Smooth muscle cell (in vitro differentiated cells): ENCODE measurements at regions not wholly inside any gene's neighbourhood (a gene's known extent, or its start where the extent isn't known, plus 50 kb on each side); places are given as distances from the start of the nearest gene placed in this dataset.

Experiments
- DNase-seq: peaks from one replicate; lab custom pipeline; 2025; ENCODE audit not compliant: unreplicated experiment; lab: John Stamatoyannopoulos, UW
- H2AFZ ChIP-seq: fragments of 200-600 bp; sonication (generic); 2 replicates; pipeline ENCODE4 v1.6.0; 2016; ENCODE audit warnings: antibody characterized with exemption, low read depth, mild to moderate bottlenecking
- H3F3A ChIP-seq: fragments of 200-600 bp; sonication (generic); 2 replicates; pipeline ENCODE4 v1.6.0; 2017; ENCODE audit warnings: antibody characterized with exemption, low read depth
- H3K27ac ChIP-seq: fragments of 200-600 bp; sonication (generic); 2 replicates; pipeline ENCODE4 v1.5.1; 2016; ENCODE audit warnings: low read depth, mild to moderate bottlenecking
- H3K27me3 ChIP-seq: fragments of 200-600 bp; sonication (generic); 2 replicates; pipeline ENCODE4 v1.6.1; 2016; ENCODE audit warnings: low read depth, mild to moderate bottlenecking
- H3K36me3 ChIP-seq: fragments of 200-600 bp; sonication (generic); 2 replicates; pipeline ENCODE4 v1.5.1; 2016; ENCODE audit warnings: low read depth
- H3K4me1 ChIP-seq: fragments of 200-600 bp; sonication (generic); 2 replicates; pipeline ENCODE4 v1.5.1; 2016; ENCODE audit warnings: low read depth
- H3K4me2 ChIP-seq: fragments of 200-600 bp; sonication (generic); 2 replicates; pipeline ENCODE4 v1.6.0; 2016; ENCODE audit warnings: mild to moderate bottlenecking
- H3K4me3 ChIP-seq: fragments of 200-600 bp; sonication (generic); 2 replicates; pipeline ENCODE4 v1.5.1; 2016; ENCODE audit warnings: mild to moderate bottlenecking
- H3K79me2 ChIP-seq: fragments of 200-600 bp; sonication (generic); 2 replicates; pipeline ENCODE4 v1.6.0; 2016; ENCODE audit warnings: low read depth, mild to moderate bottlenecking
- H3K9ac ChIP-seq: fragments of 200-600 bp; sonication (generic); 2 replicates; pipeline ENCODE4 v1.6.0; 2016; ENCODE audit warnings: low read depth
- H3K9me3 ChIP-seq: fragments of 200-600 bp; sonication (generic); replicated peaks from 2 replicates; pipeline ENCODE4 v1.5.1; 2016; ENCODE audit warnings: low read depth
- H4K20me1 ChIP-seq: fragments of 200-600 bp; sonication (generic); 2 replicates; pipeline ENCODE4 v1.6.0; 2016; ENCODE audit warnings: low read depth
- WGBS: methylation state at CpG from one replicate; pipeline ENCODE4 v1.1.7; 2016; ENCODE audit warnings: low lambda C conversion rate; 5-methylcytosine and 5-hydroxymethylcytosine counted together
- TF ChIP-seq, protein P1 (sequence below): fragments of 200-600 bp; sonication (generic); IDR thresholded peaks from 2 replicates; pipeline ENCODE4 v1.5.1; 2017; ENCODE audit warnings: borderline replicate concordance, mild to moderate bottlenecking, antibody characterized with exemption; ENCODE audit not compliant: insufficient read depth, poor library complexity, severe bottlenecking

DNA sequence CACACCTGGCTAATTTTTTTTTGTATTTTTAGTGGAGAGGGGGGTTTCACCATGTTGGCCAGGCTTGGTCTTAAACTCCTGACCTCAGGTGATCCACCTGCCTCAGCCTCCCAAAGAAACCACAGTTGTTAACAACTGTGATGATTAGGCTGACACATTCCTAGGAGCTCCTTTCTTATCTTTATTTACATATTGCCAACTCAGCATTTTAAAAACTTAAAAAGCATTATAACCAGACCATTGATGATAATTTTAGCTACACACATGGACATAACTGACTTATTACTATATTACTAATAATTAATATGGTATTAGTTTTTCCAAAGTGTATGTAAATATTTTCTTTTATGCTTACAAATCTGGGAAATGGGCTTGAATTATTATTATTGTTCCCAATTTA lies 82.9 kb upstream of the FAT3 start:
- no peak for DNase-seq
- Histone ChIP-seq H2AFZ (no peak overlapping the region), H3K27me3 (no peaks in the 10 kb centered on the region), H3F3A (no peaks in the 10 kb centered on the region), H3K27ac (no peak overlapping the region), H4K20me1 (no peaks in the 10 kb centered on the region), H3K79me2 (no peaks in the 10 kb centered on the region), H3K4me2 (no peak overlapping the region), H3K9me3 (no peaks in the 10 kb centered on the region), H3K4me1 (no peaks in the 10 kb centered on the region), H3K36me3 (no peaks in the 10 kb centered on the region), H3K4me3 (no peak overlapping the region), H3K9ac (no peak overlapping the region)
- TF ChIP-seq, protein P1, sequence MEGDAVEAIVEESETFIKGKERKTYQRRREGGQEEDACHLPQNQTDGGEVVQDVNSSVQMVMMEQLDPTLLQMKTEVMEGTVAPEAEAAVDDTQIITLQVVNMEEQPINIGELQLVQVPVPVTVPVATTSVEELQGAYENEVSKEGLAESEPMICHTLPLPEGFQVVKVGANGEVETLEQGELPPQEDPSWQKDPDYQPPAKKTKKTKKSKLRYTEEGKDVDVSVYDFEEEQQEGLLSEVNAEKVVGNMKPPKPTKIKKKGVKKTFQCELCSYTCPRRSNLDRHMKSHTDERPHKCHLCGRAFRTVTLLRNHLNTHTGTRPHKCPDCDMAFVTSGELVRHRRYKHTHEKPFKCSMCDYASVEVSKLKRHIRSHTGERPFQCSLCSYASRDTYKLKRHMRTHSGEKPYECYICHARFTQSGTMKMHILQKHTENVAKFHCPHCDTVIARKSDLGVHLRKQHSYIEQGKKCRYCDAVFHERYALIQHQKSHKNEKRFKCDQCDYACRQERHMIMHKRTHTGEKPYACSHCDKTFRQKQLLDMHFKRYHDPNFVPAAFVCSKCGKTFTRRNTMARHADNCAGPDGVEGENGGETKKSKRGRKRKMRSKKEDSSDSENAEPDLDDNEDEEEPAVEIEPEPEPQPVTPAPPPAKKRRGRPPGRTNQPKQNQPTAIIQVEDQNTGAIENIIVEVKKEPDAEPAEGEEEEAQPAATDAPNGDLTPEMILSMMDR: no peak

DNA sequence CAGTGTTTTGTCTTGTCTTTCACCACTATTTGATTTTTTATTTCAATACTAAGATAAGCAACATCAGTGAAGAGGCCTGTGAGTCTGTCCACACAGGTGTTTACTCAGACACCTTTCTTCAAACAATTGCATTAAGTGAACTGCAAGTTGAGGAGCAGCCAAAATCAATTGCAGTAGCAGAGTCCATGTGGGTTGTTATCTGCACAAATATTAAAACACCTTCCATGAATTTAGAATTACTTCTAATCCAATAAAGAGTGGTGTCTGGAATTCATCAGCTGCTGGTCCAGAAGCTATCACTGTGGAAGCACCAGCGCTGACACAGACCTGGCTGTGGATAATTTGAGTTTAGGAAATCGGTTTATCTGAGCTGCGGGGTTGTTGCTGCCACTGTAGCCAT lies 83.5 kb upstream of the FAT3 start:
- WGBS: 85% methylated on average over 3 of the region's 3 CpGs
- no peaks in the 10 kb centered on the region for H3K79me2 ChIP-seq

DNA sequence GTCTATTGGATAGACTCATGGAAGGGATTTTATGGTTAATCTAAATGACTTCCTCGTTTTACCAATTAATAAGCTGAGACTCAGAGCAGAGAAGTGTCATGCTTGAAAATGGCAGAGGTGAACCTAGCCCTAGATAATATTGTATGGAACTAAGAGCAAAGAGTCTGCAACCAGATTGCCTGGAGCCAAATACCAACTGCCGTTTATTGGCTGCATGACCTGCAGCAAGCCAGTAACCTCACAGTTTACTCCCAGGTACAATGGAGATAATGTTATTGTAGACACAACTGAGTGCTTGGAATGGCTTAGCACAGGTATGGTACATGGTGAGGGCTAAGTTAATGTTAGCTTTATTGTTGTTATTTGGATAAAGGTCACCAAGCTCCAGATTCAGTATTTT lies 84.6 kb upstream of the FAT3 start:
- Histone ChIP-seq H3K36me3 (no peaks in the 10 kb centered on the region), H3K9me3 (no peaks in the 10 kb centered on the region)
- 75% methylated on average over 2 of the region's 2 CpGs for WGBS

More for the DNA sequence above, 83.5 kb upstream of the FAT3 start:
- Histone ChIP-seq H4K20me1 (no peaks in the 10 kb centered on the region), H3K36me3 (no peaks in the 10 kb centered on the region), H3K4me3 (no peak overlapping the region), H3F3A (no peaks in the 10 kb centered on the region), H3K4me1 (no peaks in the 10 kb centered on the region), H3K4me2 (no peak overlapping the region), H3K27me3 (no peaks in the 10 kb centered on the region), H3K9ac (no peak overlapping the region), H3K9me3 (no peaks in the 10 kb centered on the region), H3K27ac (no peak overlapping the region), H2AFZ (no peak overlapping the region)
- DNase-seq: no peak
- TF ChIP-seq, protein P1: no peak

DNA sequence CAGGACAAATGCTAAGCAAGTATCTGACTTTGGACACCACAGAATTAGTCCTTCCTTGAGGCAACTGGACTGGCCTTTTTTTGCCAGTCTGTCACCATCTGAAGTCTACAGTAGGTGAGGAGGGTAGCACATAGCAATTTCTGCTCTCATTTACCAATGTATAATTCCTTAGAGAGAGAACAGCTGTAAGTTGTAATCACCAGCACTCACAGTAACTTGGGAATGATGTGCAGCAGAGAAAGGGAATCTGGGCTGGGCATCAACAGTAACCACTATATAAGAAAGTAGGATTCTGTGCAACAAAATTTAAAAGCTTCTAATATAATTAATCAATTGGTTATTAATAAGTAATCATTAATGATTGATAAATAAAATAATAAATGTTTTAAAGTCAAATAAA lies 86.3 kb upstream of the FAT3 start:
- Histone ChIP-seq H3K9me3 (no peaks in the 10 kb centered on the region), H3K4me3 (no peak overlapping the region), H3K79me2 (no peaks in the 10 kb centered on the region), H3F3A (no peaks in the 10 kb centered on the region), H4K20me1 (no peaks in the 10 kb centered on the region), H3K4me1 (no peaks in the 10 kb centered on the region), H2AFZ (no peak overlapping the region), H3K27me3 (no peaks in the 10 kb centered on the region), H3K9ac (no peak overlapping the region), H3K27ac (no peak overlapping the region), H3K36me3 (no peaks in the 10 kb centered on the region), H3K4me2 (no peak overlapping the region)
- no peak for DNase-seq
- TF ChIP-seq, protein P1: no peak

More for the DNA sequence above, 84.6 kb upstream of the FAT3 start:
- Histone ChIP-seq H3K27ac (no peak overlapping the region), H3K79me2 (no peaks in the 10 kb centered on the region), H4K20me1 (no peaks in the 10 kb centered on the region), H3K4me3 (no peak overlapping the region), H3K4me2 (no peak overlapping the region), H3K9ac (no peak overlapping the region), H3K4me1 (no peaks in the 10 kb centered on the region), H3K27me3 (no peaks in the 10 kb centered on the region), H3F3A (no peaks in the 10 kb centered on the region), H2AFZ (no peak overlapping the region)
- TF ChIP-seq, protein P1: no peak
- no peak for DNase-seq
